GM13976 (cell line): ENCODE measurements at regions not wholly inside any gene's neighbourhood (a gene's known extent, or its start where the extent isn't known, plus 50 kb on each side); places are given as distances from the start of the nearest gene placed in this dataset.

Source experiments
- DNase-seq: peaks from one replicate; pipeline ENCODE4 v3.0.0; 2012; ENCODE audit warnings: low spot score
- in situ Hi-C: fragments of 300-500 bp; cut with MboI; formaldehyde crosslinking; loops from one replicate; pipeline ENCODE4 v1.12.0; 2022; ENCODE audit warnings: low sequenced_read_pairs, mixed read lengths, inconsistent platforms; ENCODE audit not compliant: unreplicated experiment
- TF ChIP-seq, protein P1 (sequence below): IDR thresholded peaks from 2 replicates; pipeline ENCODE4 v1.5.1; 2012; ENCODE audit warnings: borderline replicate concordance, mild to moderate bottlenecking; ENCODE audit not compliant: insufficient read depth; ENCODE audit errors: extremely low read depth, missing control alignments, control extremely low read depth

DNA sequence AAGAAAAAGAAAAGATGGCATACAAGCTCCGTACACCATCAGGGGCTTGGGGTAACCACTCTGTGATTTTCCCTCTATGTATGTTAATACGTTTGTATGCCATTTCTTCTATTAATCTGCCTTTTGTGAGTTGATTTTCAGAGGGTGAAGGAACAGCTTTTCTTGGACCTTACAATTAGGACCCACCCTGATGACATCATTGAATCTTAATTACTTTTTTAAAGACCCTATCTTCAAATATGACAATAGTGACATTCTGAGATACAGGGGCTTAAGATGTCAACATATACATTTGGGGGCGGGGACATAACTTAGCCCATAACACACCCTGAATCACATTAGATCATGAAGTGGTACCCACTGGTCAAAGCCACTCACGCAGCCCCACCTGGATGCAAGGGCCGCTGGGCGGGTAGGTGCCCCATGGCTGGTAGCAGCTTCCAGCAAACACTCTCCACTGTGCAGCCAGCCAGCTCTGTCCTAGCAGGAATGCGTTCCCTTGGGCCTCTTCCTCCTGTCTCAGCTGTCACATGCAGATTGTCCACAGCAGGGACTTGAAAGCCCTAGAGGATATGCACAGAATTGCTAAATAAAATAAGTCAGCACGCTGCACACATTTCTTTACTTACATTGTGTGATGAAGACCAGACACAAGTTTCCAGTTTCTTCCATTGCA, 74.5 kb downstream of the FOXF2 start:
- in situ Hi-C loops, result no loop called here
- TF ChIP-seq, protein P1, sequence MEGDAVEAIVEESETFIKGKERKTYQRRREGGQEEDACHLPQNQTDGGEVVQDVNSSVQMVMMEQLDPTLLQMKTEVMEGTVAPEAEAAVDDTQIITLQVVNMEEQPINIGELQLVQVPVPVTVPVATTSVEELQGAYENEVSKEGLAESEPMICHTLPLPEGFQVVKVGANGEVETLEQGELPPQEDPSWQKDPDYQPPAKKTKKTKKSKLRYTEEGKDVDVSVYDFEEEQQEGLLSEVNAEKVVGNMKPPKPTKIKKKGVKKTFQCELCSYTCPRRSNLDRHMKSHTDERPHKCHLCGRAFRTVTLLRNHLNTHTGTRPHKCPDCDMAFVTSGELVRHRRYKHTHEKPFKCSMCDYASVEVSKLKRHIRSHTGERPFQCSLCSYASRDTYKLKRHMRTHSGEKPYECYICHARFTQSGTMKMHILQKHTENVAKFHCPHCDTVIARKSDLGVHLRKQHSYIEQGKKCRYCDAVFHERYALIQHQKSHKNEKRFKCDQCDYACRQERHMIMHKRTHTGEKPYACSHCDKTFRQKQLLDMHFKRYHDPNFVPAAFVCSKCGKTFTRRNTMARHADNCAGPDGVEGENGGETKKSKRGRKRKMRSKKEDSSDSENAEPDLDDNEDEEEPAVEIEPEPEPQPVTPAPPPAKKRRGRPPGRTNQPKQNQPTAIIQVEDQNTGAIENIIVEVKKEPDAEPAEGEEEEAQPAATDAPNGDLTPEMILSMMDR, result no peak
- no peak for DNase-seq

DNA sequence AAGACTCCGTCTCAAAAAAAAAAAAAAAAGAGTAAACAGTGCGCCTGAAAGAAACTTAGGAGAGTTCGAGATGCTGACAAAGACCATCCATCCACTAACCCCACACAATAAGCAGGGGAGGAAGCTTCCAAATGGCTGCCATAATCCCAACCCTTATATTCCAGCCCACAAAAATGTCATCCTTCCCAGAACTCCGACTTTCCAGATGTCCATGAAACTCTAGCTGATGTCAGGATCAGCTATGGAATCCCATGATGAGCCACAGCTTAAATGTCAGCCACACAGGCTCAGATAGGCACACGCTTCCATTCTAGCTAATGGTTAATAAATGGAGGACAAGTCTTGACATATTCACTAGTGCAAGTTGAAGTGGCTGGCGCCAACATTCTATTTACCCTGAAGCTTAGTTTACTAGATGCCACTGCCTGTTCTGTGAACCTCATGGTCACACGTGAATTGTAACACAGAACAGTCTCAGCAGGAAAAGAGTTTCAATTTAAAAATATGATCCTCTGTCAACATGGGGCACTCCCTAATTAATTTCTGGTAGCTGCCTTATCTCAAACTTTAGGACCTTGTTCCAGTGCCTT, 75.5 kb downstream of the FOXF2 start:
- no peak for DNase-seq
- TF ChIP-seq, protein P1, result no peak
- in situ Hi-C loops, result no loop called here

DNA sequence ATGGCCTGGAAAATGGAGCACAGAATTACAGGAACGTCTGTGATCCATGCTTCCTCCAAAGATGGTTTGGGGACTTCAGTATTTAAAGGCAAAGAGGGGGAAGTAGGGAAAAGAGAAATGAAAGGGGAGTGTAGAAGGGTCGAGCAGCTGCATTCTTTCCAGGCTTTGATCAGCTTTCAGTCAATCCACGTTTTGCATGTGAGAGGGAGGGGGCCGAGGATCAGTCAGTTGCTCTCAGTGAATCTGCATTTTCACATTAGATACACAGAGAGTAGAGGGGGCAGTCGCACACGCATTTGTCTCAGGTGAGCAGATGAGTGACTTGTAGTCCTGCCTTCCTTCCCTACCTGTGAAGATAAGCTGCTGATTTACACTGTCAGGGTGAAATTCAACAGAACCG, 78.8 kb downstream of the FOXF2 start:
- TF ChIP-seq, protein P1, result no peak
- no peak for DNase-seq
- in situ Hi-C loops, result no loop called here

DNA sequence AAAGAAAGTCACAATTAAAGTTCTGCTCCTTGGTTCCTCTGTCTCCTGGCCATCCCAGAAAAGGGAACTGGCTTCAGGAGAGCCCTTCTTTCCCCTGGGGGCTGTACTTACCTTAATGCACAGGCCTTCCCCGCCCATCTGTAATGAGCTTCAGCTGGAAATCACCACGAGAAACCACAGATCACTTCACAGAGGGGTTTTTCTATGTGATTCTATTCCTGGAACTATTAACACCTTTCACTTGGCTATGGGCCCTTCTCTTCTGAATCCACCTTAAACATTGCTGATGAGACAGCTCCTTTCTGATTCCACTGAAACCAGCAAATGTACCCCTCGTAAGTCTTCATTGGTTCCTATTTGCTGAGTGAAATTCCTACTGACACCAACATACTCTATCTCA, 80.7 kb downstream of the FOXF2 start:
- DNase-seq, result peak; percentile 52
- in situ Hi-C loops, result no loop called here
- TF ChIP-seq, protein P1, result no peak

DNA sequence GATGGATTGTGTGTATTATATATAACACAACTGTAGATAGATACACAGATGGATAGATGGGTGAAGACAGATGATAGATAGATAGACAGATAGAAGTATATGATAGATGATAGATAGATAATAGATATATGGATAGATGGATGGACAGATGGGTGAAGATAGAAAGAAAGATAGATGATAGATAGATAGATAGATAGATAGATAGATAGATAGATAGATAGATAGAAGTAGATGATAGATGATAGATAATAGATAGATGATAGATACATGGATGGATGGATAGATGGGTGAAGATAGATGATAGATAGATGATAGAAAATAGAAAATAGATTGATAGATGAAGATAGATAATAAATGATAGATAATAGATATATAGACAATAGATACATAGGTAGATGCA, 83.3 kb downstream of the FOXF2 start:
- TF ChIP-seq, protein P1, result no peak

DNA sequence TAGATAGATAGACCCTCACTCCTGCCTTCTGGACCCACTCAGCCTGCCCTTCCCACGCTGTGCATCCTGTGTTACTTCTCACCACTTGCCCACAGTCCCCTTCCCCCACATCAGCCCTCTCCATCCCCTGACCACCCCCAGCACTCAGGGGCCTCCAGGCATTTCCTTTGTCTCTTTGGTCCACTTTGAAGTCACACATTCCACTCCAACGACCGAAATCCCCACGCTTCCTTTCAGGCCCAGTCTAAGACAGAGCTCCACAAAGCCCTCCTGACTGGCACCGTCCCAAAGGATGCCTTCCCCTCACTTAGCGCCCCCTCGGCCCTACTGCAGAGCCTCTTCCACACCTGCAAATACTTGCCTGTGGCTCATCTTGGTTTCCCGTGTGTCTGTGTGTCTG, 83.8 kb downstream of the FOXF2 start:
- no peak for DNase-seq
- TF ChIP-seq, protein P1, result no peak
- in situ Hi-C loops, result no loop called here

More for the DNA sequence above, 83.3 kb downstream of the FOXF2 start:
- in situ Hi-C loops, result no loop called here
- no peak for DNase-seq
